Epithelial cell of esophagus (primary cell): ENCODE measurements at regions not wholly inside any gene's neighbourhood (a gene's known extent, or its start where the extent isn't known, plus 50 kb on each side); places are given as distances from the start of the nearest gene placed in this dataset.
"Not testable (repeated sequence)": the region's sequence is repeated elsewhere in the genome, so short reads cannot be mapped to it uniquely, and the experiment has no call there.

ENCODE experiments used
- DNase-seq: peaks from one replicate; pipeline ENCODE4 v3.0.0; 2010; ENCODE audit warnings: low read depth
- H3K4me3 ChIP-seq: 2 replicates; pipeline ENCODE4 v1.5.1; 2011; ENCODE audit warnings: mild to moderate bottlenecking, low read length, control low read depth
- TF ChIP-seq, protein P1 (sequence below): IDR thresholded peaks from 2 replicates; pipeline ENCODE4 v1.5.1; 2011; ENCODE audit warnings: low read depth, mild to moderate bottlenecking, low read length, control low read depth, inconsistent platforms; ENCODE audit not compliant: insufficient read depth; ENCODE audit errors: missing control alignments

DNA sequence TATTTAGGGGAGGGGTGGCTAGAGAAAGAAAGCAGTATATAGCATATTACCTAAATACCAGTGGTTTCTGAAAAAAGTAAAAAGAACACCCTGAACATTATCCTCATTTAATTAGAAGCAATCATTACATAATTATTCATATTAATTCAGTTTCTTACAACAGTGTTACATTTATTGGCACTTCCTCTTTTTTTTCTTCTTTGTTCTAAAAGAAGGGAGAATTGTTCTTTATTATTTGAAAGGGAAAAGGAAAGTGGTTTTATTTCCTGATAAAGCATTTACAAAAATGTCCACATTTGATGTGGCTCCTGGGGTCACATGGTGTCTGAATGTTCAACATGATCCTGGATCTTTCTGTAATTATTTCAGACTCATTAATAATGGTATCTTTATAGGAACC lies 254.9 kb upstream of the ZEB2 start:
- no peak for DNase-seq
- H3K4me3 ChIP-seq = no peak overlapping the region
- TF ChIP-seq, protein P1, sequence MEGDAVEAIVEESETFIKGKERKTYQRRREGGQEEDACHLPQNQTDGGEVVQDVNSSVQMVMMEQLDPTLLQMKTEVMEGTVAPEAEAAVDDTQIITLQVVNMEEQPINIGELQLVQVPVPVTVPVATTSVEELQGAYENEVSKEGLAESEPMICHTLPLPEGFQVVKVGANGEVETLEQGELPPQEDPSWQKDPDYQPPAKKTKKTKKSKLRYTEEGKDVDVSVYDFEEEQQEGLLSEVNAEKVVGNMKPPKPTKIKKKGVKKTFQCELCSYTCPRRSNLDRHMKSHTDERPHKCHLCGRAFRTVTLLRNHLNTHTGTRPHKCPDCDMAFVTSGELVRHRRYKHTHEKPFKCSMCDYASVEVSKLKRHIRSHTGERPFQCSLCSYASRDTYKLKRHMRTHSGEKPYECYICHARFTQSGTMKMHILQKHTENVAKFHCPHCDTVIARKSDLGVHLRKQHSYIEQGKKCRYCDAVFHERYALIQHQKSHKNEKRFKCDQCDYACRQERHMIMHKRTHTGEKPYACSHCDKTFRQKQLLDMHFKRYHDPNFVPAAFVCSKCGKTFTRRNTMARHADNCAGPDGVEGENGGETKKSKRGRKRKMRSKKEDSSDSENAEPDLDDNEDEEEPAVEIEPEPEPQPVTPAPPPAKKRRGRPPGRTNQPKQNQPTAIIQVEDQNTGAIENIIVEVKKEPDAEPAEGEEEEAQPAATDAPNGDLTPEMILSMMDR = no peak

DNA sequence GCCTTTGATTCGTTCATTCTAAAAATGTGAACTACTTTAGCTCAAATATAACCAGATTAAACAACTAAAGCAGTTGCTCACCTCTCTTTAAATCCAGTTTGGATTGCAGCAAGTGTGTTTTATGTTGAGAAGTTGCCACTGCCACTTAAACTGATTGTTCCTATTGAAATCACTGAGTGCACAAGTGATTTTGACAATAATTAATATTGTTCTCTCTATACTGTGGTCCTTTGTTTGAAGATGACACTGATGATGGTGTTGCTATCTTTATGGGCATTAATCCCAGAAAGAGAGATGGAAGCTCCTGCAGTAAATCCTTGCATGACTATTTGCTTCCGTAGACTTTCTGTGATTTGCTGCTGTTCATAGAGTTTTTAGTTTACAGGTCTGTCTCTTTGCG lies 251.4 kb upstream of the ZEB2 start:
- TF ChIP-seq, protein P1 = no peak
- DNase-seq = no peak
- H3K4me3 ChIP-seq = no peak overlapping the region

DNA sequence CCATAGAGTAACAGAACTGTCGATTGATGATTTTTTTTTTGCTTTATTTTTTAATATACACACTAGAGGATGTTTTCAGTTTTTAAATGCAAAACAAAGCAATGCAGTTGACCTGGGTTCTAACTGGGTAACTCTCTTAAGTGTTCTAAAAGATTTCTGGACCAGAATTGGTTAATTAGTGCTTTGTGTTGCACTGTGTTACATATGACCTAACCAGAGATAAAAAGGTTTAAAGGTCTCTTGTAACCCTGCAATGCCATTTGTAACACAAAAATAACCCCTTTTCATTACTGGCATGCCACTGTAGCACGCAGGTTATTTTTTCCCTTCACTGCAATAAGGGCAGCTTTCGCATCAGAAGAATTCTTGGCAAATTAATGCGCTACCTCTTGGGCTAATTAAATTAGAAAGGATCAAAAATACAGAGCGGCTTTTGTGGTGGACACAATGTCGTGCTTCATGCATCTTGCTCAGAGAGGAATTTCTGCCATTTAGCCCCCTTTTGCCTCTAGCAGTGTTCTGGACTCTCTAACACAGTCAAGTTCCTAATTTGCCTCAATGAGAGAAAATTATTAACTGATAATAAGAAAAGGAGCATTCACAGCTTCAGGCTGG lies 250.8 kb upstream of the ZEB2 start:
- H3K4me3 ChIP-seq = no peak overlapping the region
- TF ChIP-seq, protein P1 = no peak
- no peak for DNase-seq

DNA sequence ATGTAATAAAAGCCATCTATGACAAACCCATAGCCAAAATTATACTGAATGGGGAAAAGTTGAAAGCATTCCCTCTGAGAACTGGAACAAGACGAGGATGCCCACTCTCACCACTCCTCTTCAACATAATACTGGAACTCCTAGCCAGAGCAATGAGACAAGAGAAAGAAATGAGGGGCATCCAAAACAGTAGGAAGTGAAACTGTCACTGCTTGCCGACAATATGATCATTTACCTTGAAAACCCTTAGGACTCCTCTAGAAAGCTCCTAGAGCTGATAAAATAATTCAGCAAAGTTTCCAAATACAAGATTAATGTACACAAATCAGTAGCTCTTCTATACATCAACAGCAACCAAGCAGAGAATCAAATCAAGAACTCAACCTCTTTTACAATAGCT lies 241.0 kb upstream of the ZEB2 start:
- not testable (repeated sequence) for DNase-seq

DNA sequence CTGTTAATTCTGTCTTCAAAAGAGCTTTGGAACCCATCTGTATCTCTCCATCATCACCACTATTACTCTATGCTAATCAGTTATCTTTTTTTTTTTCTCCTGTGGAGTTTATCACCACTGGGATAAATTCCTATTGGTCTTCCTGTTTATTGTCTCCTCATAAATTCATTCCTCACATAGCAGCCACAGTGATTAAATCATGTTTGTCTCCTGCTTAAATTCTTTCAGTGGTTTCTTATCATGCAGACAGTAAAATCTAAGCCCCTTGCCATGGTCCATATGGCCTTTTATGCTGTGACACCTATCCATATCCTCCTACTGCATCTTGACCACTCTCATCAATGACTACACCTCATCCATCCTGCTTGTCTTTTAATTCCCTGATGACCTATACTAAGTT lies 239.8 kb upstream of the ZEB2 start:
- DNase-seq = no peak

More for the DNA sequence above, 241.0 kb upstream of the ZEB2 start:
- H3K4me3 ChIP-seq = not testable (repeated sequence)

DNA sequence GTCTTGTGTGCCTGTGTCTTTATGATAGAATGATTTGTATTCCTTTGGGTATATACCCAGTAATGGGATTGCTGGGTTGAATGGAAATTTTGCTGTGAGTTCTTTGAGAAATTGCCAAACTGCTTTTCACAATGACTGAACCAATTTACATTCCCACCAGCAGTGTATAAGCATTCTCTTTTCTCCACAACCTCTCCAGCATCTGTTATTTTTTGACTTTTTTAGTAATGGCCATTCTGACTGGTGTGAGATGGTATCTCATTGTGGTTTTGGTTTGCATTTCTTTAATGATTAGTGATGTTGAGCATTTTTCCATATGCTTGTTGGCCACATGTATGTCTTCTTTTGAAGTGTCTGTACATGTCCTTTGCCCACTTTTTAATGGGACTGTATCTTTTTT lies 238.3 kb upstream of the ZEB2 start:
- not testable (repeated sequence) for DNase-seq, H3K4me3 ChIP-seq

More for the DNA sequence above, 239.8 kb upstream of the ZEB2 start:
- TF ChIP-seq, protein P1 = no peak
- H3K4me3 ChIP-seq = no peak overlapping the region

DNA sequence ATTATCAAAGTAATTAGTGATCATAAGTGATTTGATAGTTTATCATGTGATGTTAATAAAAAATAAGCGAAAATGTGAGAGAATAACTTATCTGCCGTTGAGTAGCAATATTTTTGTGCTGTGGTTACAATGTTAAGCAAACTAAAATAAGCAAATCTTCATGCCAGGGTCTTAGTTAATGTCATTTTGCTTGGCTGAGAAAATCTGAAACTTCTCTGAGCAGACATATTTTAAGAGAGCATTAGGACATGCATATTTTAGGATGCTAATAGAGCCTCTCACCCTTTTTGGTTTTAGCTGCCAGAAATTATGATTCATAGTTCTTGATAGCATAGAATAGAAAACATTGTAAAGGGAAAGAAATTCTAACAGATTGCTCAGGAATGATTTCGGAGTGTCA lies 233.5 kb upstream of the ZEB2 start:
- TF ChIP-seq, protein P1 = no peak
- DNase-seq = no peak
- no peak overlapping the region for H3K4me3 ChIP-seq

DNA sequence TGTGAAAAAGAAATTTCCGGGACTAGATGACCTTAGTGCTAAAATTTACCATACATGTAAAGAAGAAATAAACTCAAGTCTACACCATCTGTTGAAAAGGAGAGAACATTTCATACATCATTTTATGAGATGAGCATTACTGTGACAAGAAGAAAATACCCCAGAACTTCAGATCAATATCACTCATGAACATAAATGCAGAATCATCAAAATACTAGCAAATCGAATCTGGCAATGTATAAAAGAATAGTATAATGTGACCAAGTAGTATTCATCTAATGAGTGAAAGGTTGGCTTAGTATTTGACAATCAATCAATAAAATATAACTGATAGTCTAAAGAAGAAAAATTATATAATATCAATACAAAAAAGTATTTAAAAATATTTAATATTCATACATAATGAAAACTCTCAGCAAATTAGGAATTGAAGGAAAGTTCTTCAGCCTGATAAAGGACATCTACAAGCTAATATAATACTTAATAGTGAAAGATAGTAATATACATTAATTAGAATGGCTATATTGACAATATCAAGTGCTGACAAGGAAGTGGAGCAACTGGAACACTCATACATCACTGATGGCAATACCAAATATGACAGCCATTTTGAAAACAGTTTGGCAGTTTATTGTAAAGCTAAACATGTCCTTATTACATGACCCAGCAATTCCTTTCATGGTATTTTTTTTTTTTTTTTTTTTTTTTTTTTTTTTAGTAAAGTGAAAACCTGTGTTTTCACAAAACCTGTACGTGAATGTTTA lies 231.4 kb upstream of the ZEB2 start:
- no peak for DNase-seq
- TF ChIP-seq, protein P1 = no peak
- no peak overlapping the region for H3K4me3 ChIP-seq
